ENCODE measurements at regions not wholly inside any gene's neighbourhood (a gene's known extent, or its start where the extent isn't known, plus 50 kb on each side); places are given as distances from the start of the nearest gene placed in this dataset.

DNA sequence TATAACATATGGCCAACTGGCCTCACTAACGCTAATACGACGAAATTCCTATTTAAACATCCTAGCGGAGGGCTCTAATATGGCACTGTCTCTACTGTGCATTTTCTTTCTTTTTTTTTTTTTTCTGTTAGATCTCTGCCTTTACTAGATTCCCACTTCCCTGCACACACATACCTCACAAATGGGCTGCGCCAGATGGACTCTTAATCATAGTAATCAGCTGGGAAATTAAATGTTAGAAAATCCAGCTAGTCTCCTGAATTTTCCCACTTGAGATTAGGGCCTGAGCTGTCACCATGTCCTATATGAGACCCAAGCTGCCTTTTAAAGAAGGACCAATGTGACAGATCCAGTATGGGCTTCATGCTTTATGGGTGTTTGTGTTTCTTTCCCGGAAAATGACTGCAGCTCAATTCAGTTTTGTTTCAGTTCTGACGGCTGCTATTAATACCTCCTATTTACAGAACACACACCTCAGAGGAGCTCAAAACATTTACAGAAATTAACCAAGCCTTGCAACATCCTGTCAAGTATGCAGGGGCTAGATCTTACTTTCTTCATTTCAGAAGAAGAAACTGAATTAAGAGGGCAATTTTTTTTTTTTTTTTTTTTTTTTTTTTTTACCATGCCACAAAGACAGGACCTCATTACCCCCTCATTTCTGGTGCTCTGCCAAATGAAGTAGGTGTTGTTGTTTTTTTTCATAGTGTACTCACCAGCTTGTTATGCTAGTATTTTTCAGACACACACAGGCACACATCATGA lies 49.8 kb upstream of the BLID start:
- no peak for DNase-seq

Measured in NCI-H345 (cell line).